HG03066 (cell line): ENCODE measurements at regions not wholly inside any gene's neighbourhood (a gene's known extent, or its start where the extent isn't known, plus 50 kb on each side); places are given as distances from the start of the nearest gene placed in this dataset.
"Not testable (repeated sequence)": the region's sequence is repeated elsewhere in the genome, so short reads cannot be mapped to it uniquely, and the experiment has no call there.

Experiments used
- ATAC-seq: cut with Tn5 transposase; IDR thresholded peaks from one replicate; pipeline ENCODE4 v1.9.1; 2021; ENCODE audit warnings: low read depth; ENCODE audit not compliant: unreplicated experiment

- ATAC-seq: no peak
Measured at GRCh38 chr2:144629935-144630334, 110.0 kb upstream of the ZEB2 start.

- no peak for ATAC-seq
Measured at GRCh38 chr2:144628566-144628965, 108.6 kb upstream of the ZEB2 start.

- no peak for ATAC-seq
Measured at GRCh38 chr2:144625626-144626025, 105.7 kb upstream of the ZEB2 start.

- no peak for ATAC-seq
Measured at GRCh38 chr2:144625226-144625625, 105.3 kb upstream of the ZEB2 start.

- no peak for ATAC-seq
Measured at GRCh38 chr2:144624451-144624850, 104.5 kb upstream of the ZEB2 start.

GRCh38 chr2:144622373-144622772, 102.5 kb upstream of the ZEB2 start:
- ATAC-seq: not testable (repeated sequence)

GRCh38 chr2:144621266-144621665, 101.3 kb upstream of the ZEB2 start:
- no peak for ATAC-seq

- ATAC-seq: no peak
Measured at GRCh38 chr2:144619760-144620159, 99.8 kb upstream of the ZEB2 start.

GRCh38 chr2:144617171-144617570, 97.3 kb upstream of the ZEB2 start:
- ATAC-seq: not testable (repeated sequence)

- no peak for ATAC-seq
Measured at GRCh38 chr2:144615866-144616565, 96.1 kb upstream of the ZEB2 start.

GRCh38 chr2:144607891-144608521, 88.1 kb upstream of the ZEB2 start:
- ATAC-seq: no peak

GRCh38 chr2:144607099-144607498, 87.2 kb upstream of the ZEB2 start:
- no peak for ATAC-seq

- ATAC-seq: no peak
Measured at GRCh38 chr2:144606466-144607095, 86.7 kb upstream of the ZEB2 start.

GRCh38 chr2:144605231-144605840, 85.4 kb upstream of the ZEB2 start:
- ATAC-seq: no peak

GRCh38 chr2:144603334-144603733, 83.4 kb upstream of the ZEB2 start:
- no peak for ATAC-seq

- no peak for ATAC-seq
Measured at GRCh38 chr2:144598906-144599305, 79.0 kb upstream of the ZEB2 start.

- ATAC-seq: no peak
Measured at GRCh38 chr2:144597894-144598593, 78.1 kb upstream of the ZEB2 start.

- ATAC-seq: no peak
Measured at GRCh38 chr2:144597388-144597787, 77.5 kb upstream of the ZEB2 start.

GRCh38 chr2:144596073-144596871, 76.4 kb upstream of the ZEB2 start:
- ATAC-seq: peak; percentile 70

GRCh38 chr2:144595686-144596072, 75.8 kb upstream of the ZEB2 start:
- peak; percentile 27 for ATAC-seq
